HG03520 (cell line): ENCODE measurements at regions not wholly inside any gene's neighbourhood (a gene's known extent, or its start where the extent isn't known, plus 50 kb on each side); places are given as distances from the start of the nearest gene placed in this dataset.

Experiments used
- ATAC-seq: cut with Tn5 transposase; IDR thresholded peaks from one replicate; pipeline ENCODE4 v1.9.1; 2021; ENCODE audit warnings: mild to moderate bottlenecking, moderate library complexity; ENCODE audit not compliant: unreplicated experiment

DNA sequence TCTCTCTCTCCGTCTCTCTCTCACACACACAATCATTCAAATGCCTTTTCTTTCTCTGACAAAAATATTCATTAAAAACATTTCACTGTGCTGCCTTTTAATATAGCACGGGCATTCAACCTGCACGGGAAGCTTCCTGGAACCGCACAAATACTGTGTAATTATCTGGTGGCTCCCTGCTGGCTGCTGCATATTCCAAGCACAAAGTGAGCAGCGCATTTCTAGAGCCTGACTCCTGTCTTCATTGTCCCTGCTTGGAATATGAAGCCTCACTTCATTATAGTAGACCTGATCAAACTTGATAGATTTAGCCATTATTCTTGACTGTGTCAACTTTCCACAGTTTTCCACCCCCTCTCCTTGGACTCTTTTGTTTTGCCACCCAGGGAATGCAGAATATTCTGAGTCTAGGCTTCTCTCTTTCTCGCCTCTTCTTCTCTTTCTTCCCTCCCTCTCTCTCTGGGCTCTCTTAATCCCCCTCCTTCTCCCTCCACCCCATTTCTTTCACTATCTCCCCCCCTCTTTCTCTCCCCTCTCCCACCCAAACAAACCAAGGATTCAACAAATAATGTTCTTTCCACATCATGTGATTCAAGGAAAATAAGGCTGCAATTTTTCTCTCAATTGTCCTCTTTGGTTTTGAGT is 672.1 kb upstream of the FANCL start:
- no peak for ATAC-seq

DNA sequence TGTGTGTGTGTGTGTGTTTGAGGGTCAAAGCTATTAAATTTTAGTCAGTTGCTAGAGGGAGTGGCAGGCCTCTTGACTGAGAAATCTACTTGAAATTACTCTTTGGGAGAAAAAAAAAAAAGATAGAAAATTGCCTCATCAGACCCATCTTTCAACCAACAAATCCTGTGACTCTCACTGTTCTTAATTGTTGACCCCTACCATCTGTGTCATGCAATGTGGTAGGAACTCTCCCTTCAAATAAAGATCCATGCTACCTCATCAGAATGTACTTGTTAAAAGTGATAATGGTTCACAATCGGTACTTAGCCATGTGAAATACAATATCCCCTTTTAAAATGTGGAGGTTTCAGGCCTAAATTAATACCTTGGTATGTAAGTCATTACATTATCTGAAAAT is 670.8 kb upstream of the FANCL start:
- no peak for ATAC-seq

DNA sequence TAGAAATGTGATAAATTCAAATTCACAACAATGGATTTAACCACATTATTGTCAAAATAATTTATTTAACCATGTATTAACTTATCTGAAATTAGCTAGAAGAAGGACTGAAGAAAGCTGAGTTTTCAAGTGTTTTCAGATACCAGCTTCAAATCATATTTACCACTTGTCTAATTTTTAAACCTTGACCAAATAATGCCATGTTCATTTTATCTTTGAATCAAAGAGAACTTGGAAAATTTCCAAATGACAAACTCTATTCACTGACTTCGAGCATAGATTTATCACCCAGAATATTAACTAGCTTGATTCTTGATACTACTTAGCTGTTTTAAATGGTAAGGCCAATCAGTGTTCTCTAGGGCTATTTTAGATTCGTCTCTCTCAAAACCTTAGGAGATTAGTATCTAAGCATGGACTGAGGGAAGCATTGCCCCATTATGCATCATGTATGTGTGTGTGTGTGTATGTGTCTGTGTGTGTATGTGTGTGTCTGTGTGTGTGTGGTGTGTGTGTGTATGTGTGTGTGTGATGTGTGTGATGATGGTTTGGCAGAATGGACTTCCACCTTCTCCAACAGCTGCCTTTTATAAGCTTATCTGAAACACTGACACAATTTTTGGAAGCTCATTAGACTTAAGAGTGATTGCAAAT is 667.5 kb upstream of the FANCL start:
- no peak for ATAC-seq

DNA sequence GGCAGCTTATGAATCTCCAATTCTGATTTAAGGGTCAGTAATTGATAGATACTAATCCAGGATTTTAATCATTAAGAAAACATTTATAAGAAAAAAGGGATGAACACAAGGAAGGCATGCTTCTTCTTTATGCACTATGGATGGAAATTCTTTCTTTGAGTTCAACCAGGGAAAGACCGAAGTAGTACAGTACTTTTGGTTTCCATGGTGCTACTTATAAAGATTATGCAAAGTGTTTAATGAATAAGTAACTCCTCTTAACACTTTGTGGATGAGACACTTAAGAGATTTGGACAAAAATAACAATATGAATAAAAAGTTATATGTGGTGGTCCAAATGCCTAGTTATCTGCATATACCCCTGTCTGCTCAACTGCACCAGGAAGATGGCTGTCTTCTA is 666.5 kb upstream of the FANCL start:
- ATAC-seq: no peak

DNA sequence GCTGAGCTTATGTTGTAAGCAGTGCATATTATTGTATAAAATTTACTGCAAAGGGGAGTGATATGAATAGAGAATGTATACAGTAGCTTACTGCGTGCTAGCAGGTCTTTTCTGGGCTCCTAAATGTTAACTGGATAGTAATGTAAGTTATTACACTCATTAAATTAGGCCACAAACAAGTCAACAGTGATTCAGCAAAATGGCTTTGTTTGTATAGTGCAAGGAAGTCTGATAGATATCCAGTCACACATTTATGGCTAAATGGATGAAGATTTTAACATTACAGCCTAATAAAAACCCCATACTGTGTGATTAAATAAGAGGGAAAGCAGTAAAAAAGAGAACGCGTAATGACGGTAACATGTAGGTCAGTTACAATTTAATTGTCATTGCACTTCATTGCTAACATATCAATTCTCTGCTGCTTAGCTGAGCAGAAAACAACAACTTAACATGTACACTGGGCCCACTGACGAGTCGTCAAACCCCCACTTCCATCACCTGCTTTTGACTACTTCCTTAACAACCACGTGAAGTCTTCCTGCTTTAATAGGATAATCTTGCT is 665.0 kb upstream of the FANCL start:
- ATAC-seq: no peak

DNA sequence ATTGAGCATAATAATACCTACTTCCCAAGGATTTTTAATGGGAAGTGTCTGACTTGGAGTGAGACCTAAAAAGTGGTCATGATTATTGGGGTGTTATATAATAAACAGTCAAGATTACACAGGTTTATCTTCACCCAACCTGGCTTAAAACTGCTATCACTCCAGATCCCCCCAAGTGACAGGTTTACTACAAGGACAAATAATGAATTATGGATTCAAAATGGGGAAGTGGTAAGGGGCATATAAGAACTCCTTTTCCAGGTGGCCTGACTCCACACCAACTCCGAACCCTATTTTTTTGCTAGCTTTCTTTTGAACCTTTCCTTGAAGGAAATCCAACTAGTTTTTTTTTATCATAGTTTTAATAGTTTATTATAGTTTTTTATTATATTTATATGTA is 663.0 kb upstream of the FANCL start:
- no peak for ATAC-seq

DNA sequence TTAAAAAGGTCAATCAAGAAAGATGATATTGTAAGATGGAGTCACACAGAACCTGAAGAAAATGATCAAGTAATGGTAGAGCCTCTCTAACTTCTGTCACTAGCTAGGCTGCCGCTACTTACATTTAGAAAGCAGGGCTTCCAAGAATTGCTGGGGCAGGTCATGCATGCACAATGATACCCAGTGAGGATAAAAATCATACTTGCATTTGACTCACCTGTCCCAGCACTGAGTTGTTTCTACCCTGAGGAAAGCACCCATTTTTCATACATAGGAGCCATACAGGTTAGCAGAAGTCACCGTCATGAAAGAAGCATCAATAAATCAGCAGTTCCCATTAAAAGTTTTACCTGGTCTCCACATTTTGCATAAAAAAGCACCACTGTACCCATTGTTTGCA is 662.3 kb upstream of the FANCL start:
- no peak for ATAC-seq

DNA sequence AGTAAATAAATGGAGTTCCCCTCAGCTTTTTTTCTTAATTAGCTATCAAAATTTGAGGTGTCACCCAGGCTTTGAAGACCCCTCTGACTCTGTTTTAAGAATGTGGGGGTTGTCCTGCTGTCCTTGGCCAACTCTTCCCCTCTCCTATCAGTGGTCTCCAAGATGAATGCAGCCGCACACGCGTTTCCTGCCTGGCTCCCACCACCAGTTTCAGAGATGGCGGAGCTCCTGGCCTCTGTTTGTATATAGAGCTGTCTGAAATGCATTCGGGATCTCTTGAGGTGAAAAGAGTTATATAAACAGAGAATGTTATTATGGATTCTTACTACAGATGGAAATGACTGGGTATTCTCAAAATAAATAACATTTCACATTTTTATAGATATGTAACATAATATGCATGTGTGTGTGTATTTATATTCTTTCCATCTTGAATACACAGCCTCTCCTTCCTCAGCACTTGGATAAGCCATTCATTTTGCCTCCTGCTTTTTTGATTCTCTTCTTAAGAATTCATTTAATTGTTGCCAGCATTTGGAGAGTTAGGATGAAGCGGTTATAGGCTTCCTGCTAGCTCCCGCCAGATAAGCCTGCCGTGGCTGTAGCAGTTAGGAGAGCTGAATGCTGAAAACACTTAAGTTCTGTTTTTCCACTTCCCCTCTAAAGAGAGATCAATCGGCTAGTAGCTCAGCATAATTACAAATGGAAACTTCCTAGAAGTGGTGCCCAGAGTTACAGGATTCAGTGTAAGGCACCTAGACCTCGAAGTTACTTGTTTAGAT is 659.3 kb upstream of the FANCL start:
- ATAC-seq: no peak

DNA sequence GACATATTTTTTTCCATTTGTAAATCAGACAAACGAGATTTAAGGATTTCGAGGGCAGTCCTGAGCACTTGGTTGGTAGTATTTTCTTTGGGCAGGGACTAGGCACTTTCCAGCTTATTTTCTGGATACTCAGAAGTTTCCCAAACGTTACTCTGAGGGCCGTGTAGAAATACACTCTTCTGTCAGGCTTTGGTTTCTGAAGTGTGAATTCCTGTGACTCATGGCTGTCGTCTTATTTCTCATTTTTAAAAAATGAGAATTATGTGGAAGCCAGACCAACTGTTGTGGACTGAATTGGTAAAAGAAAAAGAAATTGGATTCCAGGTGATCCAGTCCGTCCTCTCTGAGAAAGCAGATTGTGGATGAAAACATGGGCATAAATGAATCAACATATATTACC is 658.6 kb upstream of the FANCL start:
- ATAC-seq: no peak

DNA sequence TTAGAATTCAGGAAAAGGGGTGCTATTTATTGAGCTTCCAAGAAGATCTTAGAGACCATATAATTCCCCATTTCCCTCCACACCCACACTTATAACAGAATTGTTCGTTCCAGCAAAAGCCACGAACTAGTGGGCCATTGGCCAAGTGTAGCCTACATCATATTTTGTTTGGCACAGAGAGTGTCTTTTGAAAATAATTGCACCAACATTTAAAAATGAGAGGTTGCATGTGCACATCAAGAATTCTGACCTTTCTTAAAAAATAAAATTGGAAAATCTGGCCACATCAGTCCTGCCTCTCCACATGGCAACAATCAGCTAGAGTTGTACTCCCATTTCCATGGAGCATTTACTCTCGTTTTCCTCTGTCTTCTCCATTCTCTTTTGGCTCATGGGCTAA is 655.5 kb upstream of the FANCL start:
- no peak for ATAC-seq

DNA sequence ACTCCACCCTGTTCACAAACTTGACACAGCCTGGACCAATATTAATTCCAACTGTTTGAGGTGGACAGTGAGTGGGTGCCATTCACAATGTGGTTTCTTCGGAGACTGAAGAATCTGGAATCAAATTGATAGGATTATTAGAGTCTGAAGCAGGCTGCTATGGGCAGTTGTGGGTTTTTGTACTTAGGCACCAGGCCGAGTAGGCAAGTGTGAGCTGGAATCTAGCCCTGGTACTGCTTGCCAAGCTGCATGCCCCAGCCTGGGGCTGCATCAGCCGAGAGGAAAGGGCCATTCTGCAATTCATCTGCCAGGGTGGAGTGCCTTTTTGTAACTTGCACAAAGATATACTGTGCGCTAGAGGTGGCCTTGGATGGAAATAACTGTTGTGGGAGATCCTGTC is 654.7 kb upstream of the FANCL start:
- ATAC-seq: no peak

DNA sequence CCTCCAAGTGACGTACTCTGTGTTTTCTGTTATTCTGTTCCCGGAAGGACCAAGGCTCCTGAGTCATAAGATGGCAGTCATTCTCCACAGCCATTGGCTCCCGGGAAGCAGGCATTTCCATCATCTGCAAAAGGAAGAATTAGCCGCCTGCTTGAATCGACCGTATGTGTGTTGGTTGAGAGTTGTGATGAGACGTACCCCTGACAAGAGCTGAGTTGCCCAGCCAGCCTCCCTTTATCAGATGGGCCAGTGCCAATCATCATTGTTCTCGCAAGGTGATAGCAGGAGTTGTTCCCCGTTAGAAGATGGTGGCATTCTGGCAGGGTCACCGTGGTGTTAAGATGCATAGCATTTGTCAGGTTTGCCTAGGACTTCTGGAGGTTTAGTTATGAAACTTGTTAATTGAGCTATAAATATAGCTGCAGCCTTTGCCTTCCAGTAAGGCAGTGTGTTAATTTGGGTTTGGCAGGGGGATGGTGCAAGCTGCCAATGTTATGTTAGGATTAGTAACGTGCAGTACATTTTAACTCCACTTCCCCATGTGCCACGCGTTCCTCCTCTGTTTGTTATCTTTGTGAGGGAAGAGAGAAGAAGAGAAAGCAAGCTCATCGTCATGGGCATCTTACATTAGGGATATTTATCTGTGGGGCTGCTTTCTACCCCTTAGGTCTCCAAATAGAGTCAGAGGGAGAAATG is 652.7 kb upstream of the FANCL start:
- no peak for ATAC-seq

DNA sequence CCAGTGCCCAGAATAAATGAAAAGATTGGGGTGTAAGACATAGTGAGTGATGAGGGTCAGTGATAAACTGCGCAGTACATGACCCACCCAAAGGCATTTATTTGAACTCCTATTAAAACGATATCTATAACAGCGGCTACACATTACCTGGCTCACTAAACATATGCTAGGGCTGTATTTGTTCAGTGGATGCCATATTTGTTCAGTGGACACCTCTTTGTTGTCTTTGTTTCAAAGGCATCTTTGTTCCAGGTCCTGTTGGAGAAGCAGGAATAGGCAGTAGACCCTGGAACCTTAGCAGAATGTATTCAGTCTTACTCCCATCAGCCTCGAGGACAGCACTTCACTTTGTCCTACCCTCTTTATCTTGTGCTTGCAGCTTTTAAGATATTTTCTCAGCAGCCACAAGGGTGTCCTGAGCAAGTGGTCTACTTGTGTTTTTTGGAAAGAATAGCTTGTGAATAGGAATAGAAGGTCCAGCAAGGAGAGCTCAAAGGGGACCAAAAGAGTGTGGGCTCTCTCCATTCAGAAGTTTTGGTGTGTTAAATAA is 650.8 kb upstream of the FANCL start:
- no peak for ATAC-seq

DNA sequence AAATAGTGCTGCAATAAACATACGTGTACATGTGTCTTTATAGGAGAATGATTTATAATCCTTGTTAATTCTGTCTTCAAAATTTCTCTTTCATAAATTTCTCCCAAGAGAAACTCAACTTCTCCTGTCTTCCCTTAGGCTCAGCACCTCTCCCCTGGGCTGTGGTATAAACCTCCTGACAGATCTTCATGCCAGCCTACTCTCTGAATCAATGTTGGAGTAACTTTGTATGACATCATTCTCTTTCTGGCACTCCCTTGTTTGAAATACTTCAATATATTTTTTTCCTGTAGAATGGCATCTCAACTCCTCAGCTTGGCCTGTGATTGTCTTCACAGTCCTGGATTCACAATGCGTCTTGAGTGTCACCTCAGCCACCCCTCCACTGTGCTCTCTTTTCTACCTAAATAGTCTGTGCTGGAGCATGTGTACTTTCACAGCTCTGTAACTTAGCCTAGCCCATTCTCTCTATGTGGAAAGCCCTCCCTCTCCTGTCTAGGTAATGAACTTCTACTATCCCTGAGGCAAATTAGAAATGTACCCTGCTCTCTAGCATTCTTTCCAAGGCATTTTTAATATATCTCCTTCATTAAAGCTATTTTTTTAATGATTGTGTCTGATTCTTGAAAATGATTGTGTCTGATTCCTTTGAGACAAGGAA is 649.9 kb upstream of the FANCL start:
- ATAC-seq: no peak

DNA sequence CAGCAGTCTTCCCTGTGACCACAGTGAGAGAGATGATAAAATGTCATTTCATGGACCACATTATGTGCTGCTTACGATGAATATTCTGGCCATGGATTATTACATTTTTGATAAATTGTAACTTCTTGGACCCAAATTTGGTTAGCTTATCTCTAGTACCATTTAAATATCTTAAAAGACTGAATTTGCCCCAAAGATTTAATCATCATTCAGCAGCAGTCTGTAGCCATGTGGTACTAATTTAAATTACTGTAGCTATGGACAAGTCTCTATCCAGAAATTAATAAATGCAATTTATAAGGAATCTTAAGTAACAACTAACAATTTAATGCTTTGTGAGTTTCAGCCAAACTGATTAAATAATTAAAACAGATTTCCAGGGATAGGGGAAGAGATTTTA is 644.9 kb upstream of the FANCL start:
- ATAC-seq: no peak

DNA sequence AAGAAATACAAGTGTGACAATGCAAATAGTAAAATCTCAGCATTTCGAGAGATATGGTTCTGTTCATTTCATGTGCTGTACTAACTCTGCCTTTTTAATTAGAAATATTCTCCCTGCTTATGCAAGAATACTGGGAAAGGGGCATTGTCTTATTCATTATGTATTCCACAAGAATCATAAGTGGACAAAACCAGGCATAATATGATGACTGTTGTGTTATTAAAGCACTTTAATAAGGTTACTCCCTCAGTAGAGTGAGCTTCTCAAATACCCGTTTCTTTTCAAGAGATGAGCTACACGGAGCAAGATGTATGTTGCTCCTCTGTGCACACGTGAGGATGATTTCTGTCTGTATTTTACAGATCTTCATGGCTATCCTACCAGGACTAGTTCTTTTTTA is 638.7 kb upstream of the FANCL start:
- no peak for ATAC-seq

DNA sequence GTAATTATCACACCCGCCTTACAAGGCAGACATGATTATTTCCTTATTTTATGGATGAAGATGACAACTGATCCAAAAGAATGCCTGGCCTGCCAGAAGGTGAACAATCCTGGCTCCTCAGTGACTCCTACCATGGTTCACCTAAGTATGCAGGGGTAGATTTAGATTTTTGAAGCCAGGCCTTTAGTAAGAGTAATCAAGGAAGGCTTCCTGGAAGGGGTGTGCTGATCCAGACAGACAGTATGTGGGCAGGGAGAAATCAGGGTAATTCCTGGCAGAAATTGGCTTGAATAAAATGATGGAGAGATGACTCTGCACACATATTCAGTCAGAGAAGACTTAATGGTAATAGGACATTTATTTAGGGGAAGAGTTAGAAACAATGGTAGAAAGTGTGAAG is 637.7 kb upstream of the FANCL start:
- no peak for ATAC-seq

DNA sequence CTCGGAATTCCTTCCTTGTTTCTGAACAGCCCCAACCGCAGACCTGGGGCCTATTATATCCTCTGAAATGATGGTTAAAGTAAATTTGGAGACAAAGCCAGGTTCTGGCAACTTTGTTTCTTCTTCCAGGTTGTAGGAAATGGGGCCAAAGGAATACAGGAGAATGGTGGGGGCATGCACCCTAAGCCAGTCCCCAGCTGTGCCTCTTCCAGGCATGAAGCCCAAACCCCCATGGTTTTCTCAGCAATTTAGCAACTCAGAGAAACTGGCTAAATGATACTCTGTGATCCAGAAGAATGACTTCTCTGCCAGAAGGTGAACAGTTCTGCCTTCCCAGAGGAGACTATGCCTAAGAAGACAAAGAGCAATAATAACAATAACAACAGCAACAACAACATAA is 635.0 kb upstream of the FANCL start:
- ATAC-seq: no peak

DNA sequence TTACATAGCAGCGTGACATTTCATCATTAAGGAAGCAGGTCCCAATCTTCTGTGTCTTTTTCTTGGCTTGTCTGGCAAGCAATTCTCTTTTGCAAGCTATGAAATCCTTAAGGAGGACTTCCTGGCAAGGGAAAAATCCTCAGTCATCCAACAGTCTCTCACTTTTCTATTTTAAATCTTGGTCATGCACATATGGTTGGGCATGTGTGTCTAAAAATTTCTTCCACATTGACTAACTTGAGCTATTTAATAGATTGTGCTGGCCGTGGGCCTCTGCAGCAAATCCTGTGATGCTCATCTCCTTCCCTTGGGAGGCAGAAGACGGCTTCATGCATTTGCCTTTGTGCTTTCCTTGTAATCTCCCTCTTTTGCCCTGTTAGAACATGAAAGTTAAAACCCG is 634.3 kb upstream of the FANCL start:
- no peak for ATAC-seq

DNA sequence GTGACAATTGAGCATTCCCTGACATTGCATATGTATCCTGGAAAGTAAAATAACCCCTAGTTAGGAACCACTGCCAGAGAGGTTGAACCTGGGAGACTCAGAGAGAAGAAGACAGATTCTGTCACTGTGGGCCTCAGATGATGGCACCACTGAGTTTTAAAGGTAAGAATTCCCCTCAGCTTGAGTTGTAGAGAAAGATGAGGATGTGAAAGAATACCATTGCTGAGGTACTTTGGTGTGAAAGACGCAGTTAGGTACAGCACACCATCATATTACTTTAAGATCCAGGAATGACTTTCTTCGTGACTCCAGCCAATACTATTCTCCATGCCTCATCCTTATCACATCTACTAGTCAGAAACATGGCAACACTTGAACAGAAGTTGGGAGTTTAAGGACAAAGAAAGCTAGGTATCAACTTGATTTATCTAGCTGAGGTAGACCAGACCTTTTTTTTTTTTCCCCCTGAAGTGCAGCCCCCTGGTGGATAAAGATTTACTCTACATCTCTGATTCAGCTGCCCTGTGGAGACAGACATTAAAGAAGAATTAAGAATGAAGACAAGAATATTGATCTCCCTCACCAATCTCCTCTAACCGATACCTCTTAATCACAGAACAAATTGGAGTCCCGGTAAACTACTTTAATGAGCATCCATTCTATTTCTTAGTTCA is 630.5 kb upstream of the FANCL start:
- ATAC-seq: no peak
